Cardiac muscle cell (in vitro differentiated cells and primary cell): ENCODE measurements at regions not wholly inside any gene's neighbourhood (a gene's known extent, or its start where the extent isn't known, plus 50 kb on each side); places are given as distances from the start of the nearest gene placed in this dataset.

Experiments used
- DNase-seq, 2 donors: peaks; one replicate each; pipeline versions ENCODE4 v3.0.0 to v3.0.0-alpha.2; 2010 to 2017; ENCODE audit warnings: low read depth in 1 of 2, low spot score in 1 of 2
- H3K27ac ChIP-seq: fragments of 200-600 bp; sonication (generic); 2 replicates; pipeline ENCODE4 v1.5.1; 2016
- H3K27me3 ChIP-seq: fragments of 200-600 bp; sonication (generic); 2 replicates; pipeline ENCODE4 v1.6.0; 2016; ENCODE audit warnings: control low read depth
- H3K36me3 ChIP-seq: fragments of 200-600 bp; sonication (generic); 2 replicates; pipeline ENCODE4 v1.5.1; 2016; ENCODE audit warnings: control low read depth
- H3K4me1 ChIP-seq: fragments of 200-600 bp; sonication (generic); 2 replicates; pipeline ENCODE4 v1.8.1; 2017; ENCODE audit warnings: low read depth, mild to moderate bottlenecking, mixed run types
- H3K4me3 ChIP-seq: fragments of 200-600 bp; sonication (generic); 2 replicates; pipeline ENCODE4 v1.5.1; 2016; ENCODE audit warnings: mild to moderate bottlenecking
- H3K9me3 ChIP-seq: fragments of 200-600 bp; sonication (generic); 2 replicates; pipeline ENCODE4 v1.5.1; 2017; ENCODE audit warnings: low read depth, mild to moderate bottlenecking, control low read depth
- TF ChIP-seq, protein P1 (sequence below): IDR thresholded peaks from 2 replicates; pipeline ENCODE4 v1.5.1; 2012; ENCODE audit warnings: low read depth, mild to moderate bottlenecking, low read length

DNA sequence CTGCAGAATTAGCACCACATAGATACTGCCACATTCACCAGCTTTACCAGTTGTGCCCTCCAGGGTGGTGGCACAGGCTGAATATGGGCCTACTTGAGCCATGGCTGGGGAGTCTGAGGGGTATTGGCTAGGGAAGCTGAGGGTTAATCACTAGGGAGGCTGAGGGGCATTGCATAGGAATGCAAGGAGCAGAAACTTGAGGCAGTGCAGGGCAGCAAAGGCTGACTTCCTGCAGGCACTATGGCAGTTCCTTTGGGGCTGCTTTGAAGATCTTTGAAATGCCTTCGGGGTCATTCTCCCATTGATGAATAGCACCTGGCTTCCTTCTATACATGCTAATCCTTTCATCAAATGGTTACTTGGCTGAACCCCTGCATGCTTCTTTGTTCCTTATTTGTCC lies 171.5 kb downstream of the RCN1 start:
- no peaks in the 10 kb centered on the region for H3K27me3 ChIP-seq
- no peaks in the 10 kb centered on the region for H3K4me1 ChIP-seq
- H3K36me3 ChIP-seq = no peaks in the 10 kb centered on the region
- no peak for DNase-seq
- no peak overlapping the region for H3K4me3 ChIP-seq
- TF ChIP-seq, protein P1, sequence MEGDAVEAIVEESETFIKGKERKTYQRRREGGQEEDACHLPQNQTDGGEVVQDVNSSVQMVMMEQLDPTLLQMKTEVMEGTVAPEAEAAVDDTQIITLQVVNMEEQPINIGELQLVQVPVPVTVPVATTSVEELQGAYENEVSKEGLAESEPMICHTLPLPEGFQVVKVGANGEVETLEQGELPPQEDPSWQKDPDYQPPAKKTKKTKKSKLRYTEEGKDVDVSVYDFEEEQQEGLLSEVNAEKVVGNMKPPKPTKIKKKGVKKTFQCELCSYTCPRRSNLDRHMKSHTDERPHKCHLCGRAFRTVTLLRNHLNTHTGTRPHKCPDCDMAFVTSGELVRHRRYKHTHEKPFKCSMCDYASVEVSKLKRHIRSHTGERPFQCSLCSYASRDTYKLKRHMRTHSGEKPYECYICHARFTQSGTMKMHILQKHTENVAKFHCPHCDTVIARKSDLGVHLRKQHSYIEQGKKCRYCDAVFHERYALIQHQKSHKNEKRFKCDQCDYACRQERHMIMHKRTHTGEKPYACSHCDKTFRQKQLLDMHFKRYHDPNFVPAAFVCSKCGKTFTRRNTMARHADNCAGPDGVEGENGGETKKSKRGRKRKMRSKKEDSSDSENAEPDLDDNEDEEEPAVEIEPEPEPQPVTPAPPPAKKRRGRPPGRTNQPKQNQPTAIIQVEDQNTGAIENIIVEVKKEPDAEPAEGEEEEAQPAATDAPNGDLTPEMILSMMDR = no peak
- no peak overlapping the region for H3K27ac ChIP-seq
- H3K9me3 ChIP-seq = no peaks in the 10 kb centered on the region

DNA sequence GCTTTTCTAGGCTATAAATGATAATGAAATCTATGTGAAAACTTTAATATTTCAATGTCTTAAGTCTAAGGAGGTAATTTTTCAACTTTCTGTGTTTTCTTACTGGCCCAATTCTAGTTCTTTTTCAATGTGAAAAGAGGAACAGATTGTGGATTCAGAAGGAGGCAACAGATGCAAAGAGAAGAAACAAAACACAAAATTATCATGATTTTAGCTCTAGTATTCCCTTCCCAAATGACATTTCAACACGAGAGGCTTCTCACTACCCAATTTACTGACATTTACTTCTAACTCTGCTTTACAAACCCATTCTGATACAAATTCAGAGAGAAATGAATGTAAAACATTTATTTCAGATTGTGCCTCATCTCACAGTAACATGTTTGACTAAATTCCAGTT lies 169.4 kb downstream of the WT1 start:
- DNase-seq = no peak
- H3K36me3 ChIP-seq = no peaks in the 10 kb centered on the region
- H3K4me1 ChIP-seq = no peaks in the 10 kb centered on the region
- no peaks in the 10 kb centered on the region for H3K9me3 ChIP-seq
- TF ChIP-seq, protein P1 = no peak
- H3K4me3 ChIP-seq = no peak overlapping the region
- H3K27me3 ChIP-seq = no peaks in the 10 kb centered on the region
- H3K27ac ChIP-seq = no peak overlapping the region

DNA sequence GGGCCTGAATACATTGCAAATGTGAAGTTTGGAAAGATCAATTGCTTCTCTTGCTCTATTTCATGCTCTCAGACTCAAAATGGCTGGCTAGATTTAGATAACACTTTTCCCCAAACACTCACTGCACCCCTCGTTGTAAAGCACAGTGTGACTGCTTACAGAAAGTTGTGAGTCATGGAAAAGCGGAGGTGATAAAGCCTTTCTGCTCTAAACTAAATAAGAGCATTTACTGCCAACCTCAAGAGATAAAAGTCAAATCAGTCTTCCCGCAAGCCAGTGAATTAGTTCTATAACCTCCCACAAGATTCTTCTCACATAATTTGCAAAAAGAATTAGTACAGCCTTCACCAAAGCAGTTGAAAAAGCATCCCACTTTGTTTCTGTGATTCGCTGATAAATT lies 168.7 kb downstream of the WT1 start:
- H3K27ac ChIP-seq = no peak overlapping the region
- DNase-seq = peak in 1 of 2 donors; percentile 76
- TF ChIP-seq, protein P1 = no peak
- no peaks in the 10 kb centered on the region for H3K9me3 ChIP-seq
- H3K27me3 ChIP-seq = no peaks in the 10 kb centered on the region
- H3K4me3 ChIP-seq = no peak overlapping the region
- no peaks in the 10 kb centered on the region for H3K4me1 ChIP-seq
- H3K36me3 ChIP-seq = no peaks in the 10 kb centered on the region

DNA sequence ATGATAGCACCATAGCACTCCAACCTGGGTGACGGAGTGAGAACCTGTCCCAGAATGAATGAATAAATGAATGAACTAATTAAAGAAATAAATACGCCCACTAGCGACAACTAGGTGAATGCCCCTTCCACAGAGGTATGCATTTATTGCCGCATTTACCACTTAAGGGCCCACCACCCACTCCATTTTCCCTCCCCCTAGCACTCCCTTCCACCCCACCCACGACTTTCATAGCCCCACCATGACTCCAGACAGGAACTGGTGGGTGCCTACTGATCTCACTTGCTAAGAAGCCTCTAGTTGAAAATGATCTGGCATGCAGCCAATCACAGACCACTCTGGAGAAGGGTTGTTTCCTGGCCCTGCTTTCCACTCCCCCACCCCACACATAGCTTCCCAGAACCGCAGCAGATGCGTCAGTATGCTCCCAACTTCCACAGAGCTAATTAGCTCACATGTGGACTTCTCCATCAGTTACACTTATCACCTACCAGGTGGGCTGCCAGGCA lies 167.6 kb downstream of the WT1 start:
- H3K4me3 ChIP-seq = no peak overlapping the region
- no peaks in the 10 kb centered on the region for H3K9me3 ChIP-seq
- no peaks in the 10 kb centered on the region for H3K27me3 ChIP-seq
- H3K27ac ChIP-seq = no peak overlapping the region
- H3K4me1 ChIP-seq = no peaks in the 10 kb centered on the region
- TF ChIP-seq, protein P1 = no peak
- peak in 1 of 2 donors; percentile 27 for DNase-seq
- no peaks in the 10 kb centered on the region for H3K36me3 ChIP-seq

DNA sequence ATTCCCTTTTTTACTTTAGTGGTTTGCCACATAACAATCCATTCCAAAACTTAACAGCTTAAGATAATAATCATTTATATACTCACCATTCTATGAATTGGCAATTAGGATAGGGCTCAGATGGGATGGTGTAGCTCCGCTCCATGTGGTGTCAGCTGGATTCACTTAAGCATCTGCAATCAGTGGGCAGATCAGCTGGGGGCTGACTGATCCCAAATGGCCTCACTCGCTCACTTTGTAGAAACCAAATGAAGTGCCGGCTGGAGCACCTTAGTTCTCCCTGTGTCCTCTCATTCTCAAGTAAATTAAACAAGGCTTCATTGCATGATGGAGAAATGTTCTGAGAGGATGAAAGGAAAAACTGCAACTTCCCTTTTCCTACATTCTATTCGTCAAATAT lies 161.4 kb downstream of the WT1 start:
- TF ChIP-seq, protein P1 = no peak
- no peaks in the 10 kb centered on the region for H3K9me3 ChIP-seq
- no peak for DNase-seq

DNA sequence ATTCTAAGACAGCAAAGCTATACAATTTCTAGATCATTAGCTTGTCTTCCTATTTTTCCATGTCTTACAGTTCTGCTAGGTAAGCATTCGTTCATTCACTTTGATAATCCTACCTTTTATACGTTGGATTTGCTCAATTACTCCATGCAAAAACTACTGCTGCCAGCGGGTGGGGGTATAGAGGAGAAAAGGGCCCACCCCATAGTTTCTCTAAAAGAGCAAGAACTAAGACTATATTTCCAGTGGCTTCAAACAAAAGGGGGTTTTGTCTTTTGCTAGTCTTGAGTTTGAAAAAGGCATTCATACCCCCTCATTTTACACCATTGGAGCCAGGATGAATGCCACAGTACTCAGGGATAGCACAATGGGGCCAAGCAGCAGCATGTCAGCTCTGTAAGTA lies 155.7 kb downstream of the WT1 start:
- Histone ChIP-seq H3K27ac (no peak overlapping the region), H3K4me1 (no peaks in the 10 kb centered on the region), H3K36me3 (no peaks in the 10 kb centered on the region), H3K4me3 (no peak overlapping the region), H3K9me3 (no peaks in the 10 kb centered on the region), H3K27me3 (no peaks in the 10 kb centered on the region)
- DNase-seq = no peak
- TF ChIP-seq, protein P1 = peak; percentile 28

More for the DNA sequence above, 161.4 kb downstream of the WT1 start:
- Histone ChIP-seq H3K27ac (no peak overlapping the region), H3K4me3 (no peak overlapping the region), H3K27me3 (no peaks in the 10 kb centered on the region), H3K36me3 (no peaks in the 10 kb centered on the region), H3K4me1 (no peaks in the 10 kb centered on the region)
